Chondrocyte (in vitro differentiated cells): ENCODE measurements at regions not wholly inside any gene's neighbourhood (a gene's known extent, or its start where the extent isn't known, plus 50 kb on each side); places are given as distances from the start of the nearest gene placed in this dataset.
"Not testable (repeated sequence)": the region's sequence is repeated elsewhere in the genome, so short reads cannot be mapped to it uniquely, and the experiment has no call there.

Experiments
- DNase-seq: peaks from one replicate; pipeline ENCODE4 v3.0.0; 2021; ENCODE audit warnings: mixed read lengths, low spot score
- H3K27ac Mint-ChIP-seq: one replicate; pipeline ENCODE4 v1.8.0; 2021; ENCODE audit warnings: mild to moderate bottlenecking, moderate library complexity, mixed read lengths; ENCODE audit not compliant: unreplicated experiment
- H3K27me3 Mint-ChIP-seq: 2 replicates; pipeline ENCODE4 v1.8.0; 2021; ENCODE audit warnings: low read depth, mixed read lengths
- H3K36me3 Mint-ChIP-seq: 2 replicates; pipeline ENCODE4 v1.8.0; 2021; ENCODE audit warnings: low read depth, mixed read lengths
- H3K4me1 Mint-ChIP-seq: 2 replicates; pipeline ENCODE4 v1.8.0; 2021; ENCODE audit warnings: low read depth, mild to moderate bottlenecking, mixed read lengths
- H3K4me3 Mint-ChIP-seq: one replicate; pipeline ENCODE4 v1.8.0; 2021; ENCODE audit warnings: mild to moderate bottlenecking, moderate library complexity, mixed read lengths; ENCODE audit not compliant: unreplicated experiment
- H3K9me3 Mint-ChIP-seq: 2 replicates; pipeline ENCODE4 v1.8.0; 2021; ENCODE audit warnings: low read depth, mixed read lengths
- TF ChIP-seq, protein P1 (sequence below): fragments of 200-600 bp; sonication (generic); IDR thresholded peaks from 2 replicates; pipeline ENCODE4 v1.5.0; 2021; ENCODE audit warnings: antibody characterized with exemption, mild to moderate bottlenecking, moderate library complexity

DNA sequence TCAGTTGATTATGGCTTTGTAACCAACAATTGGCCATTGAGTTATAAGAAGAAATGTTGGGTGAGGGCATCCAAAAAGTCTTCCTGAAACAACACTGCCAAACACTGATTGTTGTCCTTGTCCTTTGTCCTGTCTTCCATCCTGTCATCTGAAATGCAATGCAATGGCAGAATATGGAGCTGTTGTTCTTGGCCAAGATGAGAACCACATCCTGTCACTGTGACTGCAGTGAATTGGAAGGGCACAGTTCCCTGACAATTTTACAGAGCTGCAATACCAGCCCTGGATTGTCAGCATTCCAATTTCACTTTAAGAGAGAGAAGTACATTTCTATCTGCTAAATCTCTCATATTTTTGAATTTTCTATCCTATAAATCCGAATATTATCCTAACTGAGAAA, 613.3 kb downstream of the FLRT2 start:
- Mint-ChIP-seq H3K9me3 (no peaks in the 10 kb centered on the region), H3K27ac (no peak overlapping the region), H3K36me3 (no peaks in the 10 kb centered on the region), H3K27me3 (no peaks in the 10 kb centered on the region), H3K4me3 (no peak overlapping the region), H3K4me1 (peaks cover 10% of the 10 kb centered on the region)
- no peak for DNase-seq
- TF ChIP-seq, protein P1, sequence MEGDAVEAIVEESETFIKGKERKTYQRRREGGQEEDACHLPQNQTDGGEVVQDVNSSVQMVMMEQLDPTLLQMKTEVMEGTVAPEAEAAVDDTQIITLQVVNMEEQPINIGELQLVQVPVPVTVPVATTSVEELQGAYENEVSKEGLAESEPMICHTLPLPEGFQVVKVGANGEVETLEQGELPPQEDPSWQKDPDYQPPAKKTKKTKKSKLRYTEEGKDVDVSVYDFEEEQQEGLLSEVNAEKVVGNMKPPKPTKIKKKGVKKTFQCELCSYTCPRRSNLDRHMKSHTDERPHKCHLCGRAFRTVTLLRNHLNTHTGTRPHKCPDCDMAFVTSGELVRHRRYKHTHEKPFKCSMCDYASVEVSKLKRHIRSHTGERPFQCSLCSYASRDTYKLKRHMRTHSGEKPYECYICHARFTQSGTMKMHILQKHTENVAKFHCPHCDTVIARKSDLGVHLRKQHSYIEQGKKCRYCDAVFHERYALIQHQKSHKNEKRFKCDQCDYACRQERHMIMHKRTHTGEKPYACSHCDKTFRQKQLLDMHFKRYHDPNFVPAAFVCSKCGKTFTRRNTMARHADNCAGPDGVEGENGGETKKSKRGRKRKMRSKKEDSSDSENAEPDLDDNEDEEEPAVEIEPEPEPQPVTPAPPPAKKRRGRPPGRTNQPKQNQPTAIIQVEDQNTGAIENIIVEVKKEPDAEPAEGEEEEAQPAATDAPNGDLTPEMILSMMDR = no peak

DNA sequence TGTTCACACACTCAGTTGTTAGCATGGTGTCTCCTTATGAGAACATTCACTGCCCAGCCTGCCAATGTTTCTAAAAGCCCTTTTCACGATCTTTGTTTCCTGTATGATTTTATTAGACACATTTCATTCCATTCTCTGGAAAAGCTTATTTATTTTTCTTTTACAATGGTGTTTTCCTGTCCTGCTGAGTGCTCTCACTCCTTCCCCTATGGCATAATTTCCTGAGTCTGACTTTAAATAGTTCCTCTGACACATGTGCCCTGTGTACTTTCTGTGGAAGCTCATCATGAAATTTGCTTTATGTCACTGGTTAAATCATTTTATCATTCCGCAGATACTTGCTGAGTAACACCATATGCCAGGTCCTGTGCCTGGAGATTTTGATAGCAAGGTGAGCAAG, 612.0 kb downstream of the FLRT2 start:
- H3K4me1 Mint-ChIP-seq = peaks cover 10% of the 10 kb centered on the region
- H3K27ac Mint-ChIP-seq = no peak overlapping the region
- TF ChIP-seq, protein P1 = no peak
- peaks cover 7% of the 10 kb centered on the region for H3K9me3 Mint-ChIP-seq
- DNase-seq = no peak
- no peak overlapping the region for H3K4me3 Mint-ChIP-seq
- no peaks in the 10 kb centered on the region for H3K36me3 Mint-ChIP-seq
- H3K27me3 Mint-ChIP-seq = no peaks in the 10 kb centered on the region

DNA sequence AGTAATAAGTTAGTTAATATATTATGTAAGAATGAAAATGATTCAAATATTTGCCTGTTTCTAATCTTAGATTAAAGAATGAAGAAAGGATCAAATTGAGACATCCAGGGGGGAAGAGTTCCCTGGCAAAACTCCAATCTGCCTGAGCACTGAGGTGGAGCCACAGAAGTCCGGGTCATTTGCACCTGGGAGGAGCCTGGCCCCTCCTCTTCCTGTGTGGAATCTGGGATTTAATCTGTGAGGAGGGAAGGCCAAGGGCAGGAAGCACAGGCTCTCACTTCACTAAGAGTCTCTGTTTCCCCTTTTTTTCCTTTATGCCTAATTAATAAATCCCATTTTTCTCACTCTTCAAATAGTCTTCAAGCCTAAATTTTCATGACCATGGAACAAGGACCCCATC, 599.5 kb downstream of the FLRT2 start:
- H3K27ac Mint-ChIP-seq = no peak overlapping the region
- TF ChIP-seq, protein P1 = no peak
- H3K27me3 Mint-ChIP-seq = no peaks in the 10 kb centered on the region
- no peaks in the 10 kb centered on the region for H3K9me3 Mint-ChIP-seq
- no peak overlapping the region for H3K4me3 Mint-ChIP-seq
- H3K4me1 Mint-ChIP-seq = no peaks in the 10 kb centered on the region
- no peaks in the 10 kb centered on the region for H3K36me3 Mint-ChIP-seq
- DNase-seq = no peak

DNA sequence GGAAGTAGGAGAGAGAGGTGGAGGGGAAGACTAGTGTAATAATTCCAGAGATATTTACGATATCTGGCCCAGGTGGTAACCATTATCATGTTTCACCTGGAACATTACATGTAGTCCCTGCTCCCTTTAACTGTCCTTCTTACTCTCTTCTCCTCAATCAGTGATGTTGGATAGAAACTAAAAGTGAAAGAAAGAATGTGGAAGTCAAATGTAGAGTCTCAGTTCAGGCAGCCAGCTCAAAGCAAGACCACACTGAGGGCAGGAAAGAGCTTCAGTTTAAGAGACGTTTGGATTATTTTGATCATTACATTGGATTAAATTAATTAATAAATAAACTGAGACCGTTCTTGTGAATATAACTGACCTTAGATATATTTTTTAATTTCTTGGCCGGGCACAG, 594.4 kb downstream of the FLRT2 start:
- no peaks in the 10 kb centered on the region for H3K4me1 Mint-ChIP-seq
- TF ChIP-seq, protein P1 = no peak
- H3K9me3 Mint-ChIP-seq = no peaks in the 10 kb centered on the region
- H3K27me3 Mint-ChIP-seq = peaks cover under 1% of the 10 kb centered on the region
- H3K27ac Mint-ChIP-seq = no peak overlapping the region
- no peaks in the 10 kb centered on the region for H3K36me3 Mint-ChIP-seq
- no peak for DNase-seq
- H3K4me3 Mint-ChIP-seq = no peak overlapping the region

DNA sequence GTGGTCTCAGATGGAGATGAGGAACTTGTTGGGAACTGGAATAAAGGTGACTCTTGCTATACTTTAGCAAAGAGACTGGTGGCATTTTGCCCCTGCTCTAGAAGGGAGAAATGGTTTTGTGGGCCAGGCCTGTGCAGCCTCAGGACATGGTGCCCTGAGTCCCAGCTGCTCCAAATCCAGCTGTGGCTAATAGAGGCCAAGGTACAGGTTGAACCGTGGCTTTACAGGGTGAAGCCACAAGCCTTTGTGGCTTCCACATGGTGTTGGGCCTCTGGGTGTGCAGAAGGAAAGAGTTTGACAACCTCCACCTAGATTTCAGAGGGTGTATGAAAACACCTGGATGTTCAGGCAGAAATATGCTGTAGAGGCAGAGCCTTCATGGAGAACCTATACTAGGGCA, 586.0 kb downstream of the FLRT2 start:
- H3K4me3 Mint-ChIP-seq = no peak overlapping the region
- DNase-seq = no peak
- TF ChIP-seq, protein P1 = no peak
- no peak overlapping the region for H3K27ac Mint-ChIP-seq
- peaks cover 2% of the 10 kb centered on the region for H3K9me3 Mint-ChIP-seq
- H3K27me3 Mint-ChIP-seq = peaks cover 1% of the 10 kb centered on the region
- no peaks in the 10 kb centered on the region for H3K4me1 Mint-ChIP-seq
- no peaks in the 10 kb centered on the region for H3K36me3 Mint-ChIP-seq

DNA sequence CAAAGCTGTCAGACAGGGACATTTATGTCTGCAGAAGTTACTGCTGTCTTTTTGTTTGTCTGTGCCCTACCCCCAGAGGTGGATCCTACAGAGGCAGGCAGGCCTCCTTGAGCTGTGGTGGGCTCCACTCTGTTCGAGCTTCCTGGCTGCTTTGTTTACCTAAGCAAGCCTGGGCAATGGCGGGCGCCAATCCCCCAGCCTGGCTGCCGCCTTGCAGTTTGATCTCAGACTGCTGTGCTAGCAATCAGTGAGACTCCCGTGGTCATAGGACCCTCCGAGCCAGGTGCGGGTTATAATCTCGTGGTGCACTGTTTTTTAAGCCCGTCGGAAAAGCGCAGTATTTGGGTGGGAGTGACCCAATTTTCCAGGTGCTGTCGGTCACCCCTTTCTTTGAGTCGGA, 580.9 kb downstream of the FLRT2 start:
- not testable (repeated sequence) for DNase-seq, H3K27ac Mint-ChIP-seq, H3K36me3 Mint-ChIP-seq, H3K27me3 Mint-ChIP-seq, H3K4me1 Mint-ChIP-seq, H3K4me3 Mint-ChIP-seq, H3K9me3 Mint-ChIP-seq
